H4 (cell line): ENCODE measurements at regions not wholly inside any gene's neighbourhood (a gene's known extent, or its start where the extent isn't known, plus 50 kb on each side); places are given as distances from the start of the nearest gene placed in this dataset.

Experiments used
- DNase-seq: peaks from one replicate; pipeline ENCODE4 v3.0.0-alpha.2; 2015; ENCODE audit warnings: low spot score

- no peak for DNase-seq
Measured at GRCh38 chr18:28651298-28651697, 474.4 kb upstream of the CDH2 start.

GRCh38 chr18:28650860-28651259 lies 473.9 kb upstream of the CDH2 start:
- no peak for DNase-seq

- DNase-seq = no peak
Measured at GRCh38 chr18:28647961-28648360, 471.0 kb upstream of the CDH2 start.

- no peak for DNase-seq
Measured at GRCh38 chr18:28637897-28638296, 461.0 kb upstream of the CDH2 start.

GRCh38 chr18:28635530-28635929 lies 458.6 kb upstream of the CDH2 start:
- DNase-seq = no peak

GRCh38 chr18:28626756-28627155 lies 449.8 kb upstream of the CDH2 start:
- DNase-seq = no peak

GRCh38 chr18:28607991-28608390 lies 431.1 kb upstream of the CDH2 start:
- DNase-seq = no peak

GRCh38 chr18:28606686-28607085 lies 429.8 kb upstream of the CDH2 start:
- DNase-seq = no peak

- DNase-seq = no peak
Measured at GRCh38 chr18:28602391-28602790, 425.5 kb upstream of the CDH2 start.

GRCh38 chr18:28594034-28594433 lies 417.1 kb upstream of the CDH2 start:
- DNase-seq = no peak

- peak; percentile 18 for DNase-seq
Measured at GRCh38 chr18:28588884-28589549, 412.1 kb upstream of the CDH2 start.

GRCh38 chr18:28584731-28585130 lies 407.8 kb upstream of the CDH2 start:
- DNase-seq = peak; percentile 86

- DNase-seq = no peak
Measured at GRCh38 chr18:28582724-28583123, 405.8 kb upstream of the CDH2 start.

- DNase-seq = no peak
Measured at GRCh38 chr18:28581521-28582071, 404.7 kb upstream of the CDH2 start.

- DNase-seq = no peak
Measured at GRCh38 chr18:28576941-28577340, 400.0 kb upstream of the CDH2 start.

- no peak for DNase-seq
Measured at GRCh38 chr18:28575123-28575522, 398.2 kb upstream of the CDH2 start.

- no peak for DNase-seq
Measured at GRCh38 chr18:28574175-28574574, 397.2 kb upstream of the CDH2 start.

GRCh38 chr18:28571929-28572328 lies 395.0 kb upstream of the CDH2 start:
- DNase-seq = no peak

- DNase-seq = no peak
Measured at GRCh38 chr18:28560331-28560730, 383.4 kb upstream of the CDH2 start.

GRCh38 chr18:28559511-28559910 lies 382.6 kb upstream of the CDH2 start:
- DNase-seq = no peak

GRCh38 chr18:28541934-28542333 lies 365.0 kb upstream of the CDH2 start:
- DNase-seq = no peak

- no peak for DNase-seq
Measured at GRCh38 chr18:28541276-28541930, 364.5 kb upstream of the CDH2 start.

- DNase-seq = no peak
Measured at GRCh38 chr18:28529644-28530043, 352.7 kb upstream of the CDH2 start.
